ENCODE measurements at regions not wholly inside any gene's neighbourhood (a gene's known extent, or its start where the extent isn't known, plus 50 kb on each side); places are given as distances from the start of the nearest gene placed in this dataset.

- Histone ChIP-seq H3K9me3 (ENCODE audit: control insufficient read depth in 1 of 2, insufficient read depth in 1 of 2, low read depth in 1 of 2, low read length in 2 of 2) (no peaks in the 10 kb centered on the region), H3K27ac (ENCODE audit: low read depth, low read length) (no peak overlapping the region), H3K4me3 (replicated peaks in 1 of 2; ENCODE audit: low read depth in 1 of 2, low read length in 2 of 2) (no peak overlapping the region), H4K20me1 (ENCODE audit: insufficient read depth) (no peaks in the 10 kb centered on the region), H3K4me2 (ENCODE audit: low read length) (no peak overlapping the region), H3K9me2 (ENCODE audit: insufficient read depth) (no peaks in the 10 kb centered on the region), H3K27me3 (ENCODE audit: insufficient read depth, low read length) (peaks cover 7% of the 10 kb centered on the region; the same call in 1 of the 2 replicates), H2AFZ (ENCODE audit: low read depth, low read length, poor library complexity, severe bottlenecking) (no peak overlapping the region), H3K36me3 (ENCODE audit: control insufficient read depth in 1 of 2, insufficient read depth in 2 of 2, low read length in 2 of 2) (no peaks in the 10 kb centered on the region), H3K9ac (ENCODE audit: low read length) (no peak overlapping the region), H3K79me2 (ENCODE audit: insufficient read depth, low read length) (no peaks in the 10 kb centered on the region), H3K4me1 (ENCODE audit: control insufficient read depth in 1 of 2, insufficient read depth in 2 of 2, low read length in 2 of 2) (no peaks in the 10 kb centered on the region)
- POLR2A ChIA-PET: no interaction called here
- CTCF ChIA-PET: no interaction called here
- DNase-seq (ENCODE audit: low read depth, low spot score) (no peak), ATAC-seq (no peak)
- no peak for TF ChIP-seq RAD21 (IDR thresholded peaks at IDR 0.05; ENCODE audit: low read depth)
- no peak for TF ChIP-seq JUND (IDR thresholded peaks at IDR 0.05)
- TF ChIP-seq POLR2AphosphoS5 (IDR thresholded peaks at IDR 0.05; ENCODE audit: low read depth, low read length): no peak
- no peak for TF ChIP-seq EGR1 (IDR thresholded peaks at IDR 0.05; ENCODE audit: low read depth)
- TF ChIP-seq SP1 (IDR thresholded peaks at IDR 0.05; ENCODE audit: low read depth): no peak
- TF ChIP-seq EZH2phosphoT487 (IDR thresholded peaks at IDR 0.05; ENCODE audit: borderline replicate concordance): no peak
- no peak for TF ChIP-seq POLR2A (IDR thresholded peaks at IDR 0.05; ENCODE audit: borderline replicate concordance, extremely low read depth, insufficient read depth, insufficient read length)
- intact Hi-C loops (cut with micrococcal nuclease): no loop called here
- no TSS peak for BruUV-seq (replicated peaks)
- RAD21 ChIA-PET (ENCODE audit: low non-redundant PET in 1 of 2, low total read pairs in 2 of 2, uncharacterized antibody in 2 of 2, unreplicated experiment in 2 of 2): no interaction called here
Measured at GRCh38 chr14:101336183-101336582, 225.1 kb upstream of the DIO3 start.

DNA sequence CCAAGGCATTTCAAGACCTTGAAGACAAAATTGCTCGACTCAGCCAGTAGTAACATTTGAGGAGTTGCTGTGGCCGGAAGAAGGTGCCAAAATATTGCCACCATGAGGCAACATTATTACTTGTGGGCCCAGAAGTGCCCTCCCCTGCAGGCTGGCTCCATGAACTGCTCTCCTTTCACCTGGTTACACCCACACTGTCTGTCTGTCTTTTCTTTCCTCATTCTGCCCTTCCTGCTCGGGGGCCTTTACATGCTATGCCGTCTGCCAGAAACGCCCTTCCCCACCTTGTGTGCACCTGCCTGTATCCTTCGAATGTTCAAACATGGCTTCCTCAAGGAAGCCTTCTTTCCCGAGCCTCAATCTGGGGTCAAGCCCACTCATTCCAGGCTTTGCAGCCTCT, 224.2 kb upstream of the DIO3 start:
- intact Hi-C loops (cut with micrococcal nuclease): no loop called here

More for the DNA sequence above, 224.2 kb upstream of the DIO3 start:
- DNase-seq (ENCODE audit: low read depth, low spot score): no peak
- no peaks in the 10 kb centered on the region for H3K4me1 ChIP-seq (ENCODE audit: control insufficient read depth in 1 of 2, insufficient read depth in 2 of 2, low read length in 2 of 2)
- ATAC-seq: 0 out of 2 replicates have a peak, but pooled peaks have one; percentile 30
- H3K9ac ChIP-seq (ENCODE audit: low read length): no peak overlapping the region
- no peak for TF ChIP-seq ELF1 (IDR thresholded peaks at IDR 0.05; ENCODE audit: borderline replicate concordance, low read depth)
- no peak for TF ChIP-seq CEBPB (IDR thresholded peaks at IDR 0.05; ENCODE audit: low read depth)
- TF ChIP-seq ZNF274 (IDR thresholded peaks at IDR 0.05; ENCODE audit: low read depth, low read length): no peak
- TF ChIP-seq, protein P1, sequence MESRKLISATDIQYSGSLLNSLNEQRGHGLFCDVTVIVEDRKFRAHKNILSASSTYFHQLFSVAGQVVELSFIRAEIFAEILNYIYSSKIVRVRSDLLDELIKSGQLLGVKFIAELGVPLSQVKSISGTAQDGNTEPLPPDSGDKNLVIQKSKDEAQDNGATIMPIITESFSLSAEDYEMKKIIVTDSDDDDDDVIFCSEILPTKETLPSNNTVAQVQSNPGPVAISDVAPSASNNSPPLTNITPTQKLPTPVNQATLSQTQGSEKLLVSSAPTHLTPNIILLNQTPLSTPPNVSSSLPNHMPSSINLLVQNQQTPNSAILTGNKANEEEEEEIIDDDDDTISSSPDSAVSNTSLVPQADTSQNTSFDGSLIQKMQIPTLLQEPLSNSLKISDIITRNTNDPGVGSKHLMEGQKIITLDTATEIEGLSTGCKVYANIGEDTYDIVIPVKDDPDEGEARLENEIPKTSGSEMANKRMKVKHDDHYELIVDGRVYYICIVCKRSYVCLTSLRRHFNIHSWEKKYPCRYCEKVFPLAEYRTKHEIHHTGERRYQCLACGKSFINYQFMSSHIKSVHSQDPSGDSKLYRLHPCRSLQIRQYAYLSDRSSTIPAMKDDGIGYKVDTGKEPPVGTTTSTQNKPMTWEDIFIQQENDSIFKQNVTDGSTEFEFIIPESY (IDR thresholded peaks at IDR 0.05; ENCODE audit: extremely low read depth, insufficient replicate concordance, low read length): no peak
- no peak for TF ChIP-seq ATF3 (IDR thresholded peaks at IDR 0.05)
- TF ChIP-seq TCF7L2 (IDR thresholded peaks at IDR 0.05; ENCODE audit: borderline replicate concordance, extremely low read depth, insufficient read depth, insufficient read length): no peak
- no peak for TF ChIP-seq FOSL1 (IDR thresholded peaks at IDR 0.05; ENCODE audit: low read depth)
- TF ChIP-seq YY1 (IDR thresholded peaks at IDR 0.05; ENCODE audit: extremely low read depth, insufficient replicate concordance, low read depth, low read length): no peak
- TF ChIP-seq POLR2A (IDR thresholded peaks at IDR 0.05; ENCODE audit: borderline replicate concordance, extremely low read depth, insufficient read depth, insufficient read length): no peak
- no peak for TF ChIP-seq SP1 (IDR thresholded peaks at IDR 0.05; ENCODE audit: low read depth)
- no peak for TF ChIP-seq RAD21 (IDR thresholded peaks at IDR 0.05; ENCODE audit: low read depth)
- no peaks in the 10 kb centered on the region for H4K20me1 ChIP-seq (ENCODE audit: insufficient read depth)
- no peak overlapping the region for H3K4me3 ChIP-seq (replicated peaks in 1 of 2; ENCODE audit: low read depth in 1 of 2, low read length in 2 of 2)
- H3K27ac ChIP-seq (ENCODE audit: low read depth, low read length): no peak overlapping the region
- no peaks in the 10 kb centered on the region for H3K36me3 ChIP-seq (ENCODE audit: control insufficient read depth in 1 of 2, insufficient read depth in 2 of 2, low read length in 2 of 2)
- no peak overlapping the region for H2AFZ ChIP-seq (ENCODE audit: low read depth, low read length, poor library complexity, severe bottlenecking)
- ChIA-PET POLR2A (no interaction called here), CTCF (no interaction called here), RAD21 (ENCODE audit: low non-redundant PET in 1 of 2, low total read pairs in 2 of 2, uncharacterized antibody in 2 of 2, unreplicated experiment in 2 of 2) (no interaction called here)
- BruUV-seq (replicated peaks): no TSS peak
- H3K9me3 ChIP-seq (ENCODE audit: control insufficient read depth in 1 of 2, insufficient read depth in 1 of 2, low read depth in 1 of 2, low read length in 2 of 2): no peaks in the 10 kb centered on the region
- peaks cover 7% of the 10 kb centered on the region; the same call in 1 of the 2 replicates for H3K27me3 ChIP-seq (ENCODE audit: insufficient read depth, low read length)
- H3K79me2 ChIP-seq (ENCODE audit: insufficient read depth, low read length): no peaks in the 10 kb centered on the region
- H3K4me2 ChIP-seq (ENCODE audit: low read length): no peak overlapping the region
- H3K9me2 ChIP-seq (ENCODE audit: insufficient read depth): no peaks in the 10 kb centered on the region
